ENCODE measurements at regions not wholly inside any gene's neighbourhood (a gene's known extent, or its start where the extent isn't known, plus 50 kb on each side); places are given as distances from the start of the nearest gene placed in this dataset.

DNA sequence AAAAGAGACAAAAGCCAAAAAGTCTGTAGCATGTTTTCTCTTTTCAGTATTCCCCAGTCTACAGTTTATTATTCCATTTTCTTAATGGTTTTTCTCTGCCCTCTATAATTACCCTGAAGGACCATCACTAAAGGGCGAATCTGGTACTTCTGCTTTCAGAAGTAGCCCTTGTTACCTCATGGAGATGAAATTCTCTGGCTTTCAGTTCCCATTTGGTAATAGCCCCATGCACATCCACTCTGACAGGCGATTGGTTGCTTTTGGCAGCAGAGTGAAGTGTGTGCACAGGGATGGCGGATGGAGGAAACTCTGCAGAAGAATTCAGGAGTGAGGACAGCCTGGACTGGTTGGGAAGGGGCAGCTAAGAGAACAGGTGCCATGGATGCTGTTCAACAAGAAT lies 66.3 kb upstream of the NABP1 start:
- Histone ChIP-seq H3K27ac (ENCODE audit: low read depth in 1 of 2, low read length in 1 of 2) (peak overlapping the region in 1 of 2 donors; percentile 56), H3K9ac (ENCODE audit: insufficient read depth in 1 of 2, low read length in 2 of 2) (no peak overlapping the region), H3K4me3 (no peak overlapping the region), H3K36me3 (ENCODE audit: control insufficient read depth in 4 of 4, insufficient read depth in 4 of 4, low read length in 4 of 4) (no peaks in the 10 kb centered on the region), H3K4me1 (ENCODE audit: control insufficient read depth in 5 of 5, insufficient read depth in 5 of 5, low read length in 5 of 5) (peaks cover 0 to 2% (median 0%) of the 10 kb centered on the region in 5 donors), H3K27me3 (ENCODE audit: control insufficient read depth in 3 of 3, insufficient read depth in 3 of 3, low read length in 2 of 3) (no peaks in the 10 kb centered on the region), H3K9me3 (ENCODE audit: control insufficient read depth in 4 of 4, insufficient read depth in 3 of 4, low read length in 3 of 4) (no peaks in the 10 kb centered on the region)
- DNase-seq: peak in 1 of 3 donors; percentile 20
- TF ChIP-seq, protein P1, sequence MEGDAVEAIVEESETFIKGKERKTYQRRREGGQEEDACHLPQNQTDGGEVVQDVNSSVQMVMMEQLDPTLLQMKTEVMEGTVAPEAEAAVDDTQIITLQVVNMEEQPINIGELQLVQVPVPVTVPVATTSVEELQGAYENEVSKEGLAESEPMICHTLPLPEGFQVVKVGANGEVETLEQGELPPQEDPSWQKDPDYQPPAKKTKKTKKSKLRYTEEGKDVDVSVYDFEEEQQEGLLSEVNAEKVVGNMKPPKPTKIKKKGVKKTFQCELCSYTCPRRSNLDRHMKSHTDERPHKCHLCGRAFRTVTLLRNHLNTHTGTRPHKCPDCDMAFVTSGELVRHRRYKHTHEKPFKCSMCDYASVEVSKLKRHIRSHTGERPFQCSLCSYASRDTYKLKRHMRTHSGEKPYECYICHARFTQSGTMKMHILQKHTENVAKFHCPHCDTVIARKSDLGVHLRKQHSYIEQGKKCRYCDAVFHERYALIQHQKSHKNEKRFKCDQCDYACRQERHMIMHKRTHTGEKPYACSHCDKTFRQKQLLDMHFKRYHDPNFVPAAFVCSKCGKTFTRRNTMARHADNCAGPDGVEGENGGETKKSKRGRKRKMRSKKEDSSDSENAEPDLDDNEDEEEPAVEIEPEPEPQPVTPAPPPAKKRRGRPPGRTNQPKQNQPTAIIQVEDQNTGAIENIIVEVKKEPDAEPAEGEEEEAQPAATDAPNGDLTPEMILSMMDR (IDR thresholded peaks at IDR 0.05; ENCODE audit: control extremely low read depth, extremely low read depth): no peak
- 22 to 50% methylated on average over 3 of the region's 3 CpGs for WGBS, 2 donors
- peak; percentile 68 for ATAC-seq (ENCODE audit: insufficient read depth, low FRiP score)

DNA sequence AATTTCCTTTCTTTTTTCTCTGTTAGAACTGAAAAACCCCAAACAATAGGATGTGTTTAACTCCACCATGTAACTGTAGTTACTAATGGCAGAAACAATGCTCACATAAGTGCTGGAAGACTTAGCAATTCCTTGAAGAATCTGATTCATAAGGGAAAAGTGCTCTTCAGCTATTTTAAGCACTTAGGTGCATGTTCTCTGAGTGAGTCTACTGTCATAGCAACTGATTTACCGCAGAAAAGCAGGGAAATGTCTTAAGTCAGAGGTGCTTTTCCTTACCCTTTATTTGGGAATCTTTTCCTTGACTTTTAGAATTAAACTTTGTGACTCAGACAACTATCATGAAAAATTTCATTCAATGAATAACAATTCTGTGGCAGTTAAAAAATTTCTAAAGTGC lies 65.4 kb upstream of the NABP1 start:
- no peak overlapping the region for H3K4me3 ChIP-seq
- H3K9me3 ChIP-seq (ENCODE audit: control insufficient read depth in 4 of 4, insufficient read depth in 3 of 4, low read length in 3 of 4): no peaks in the 10 kb centered on the region
- TF ChIP-seq, protein P1 (IDR thresholded peaks at IDR 0.05; ENCODE audit: control extremely low read depth, extremely low read depth): no peak
- ATAC-seq (ENCODE audit: insufficient read depth, low FRiP score): no peak
- H3K9ac ChIP-seq (ENCODE audit: insufficient read depth in 1 of 2, low read length in 2 of 2): no peak overlapping the region
- DNase-seq: no peak
- 75 to 91% methylated on average over 1 of the region's 1 CpG for WGBS, 2 donors
- H3K4me1 ChIP-seq (ENCODE audit: control insufficient read depth in 5 of 5, insufficient read depth in 5 of 5, low read length in 5 of 5): peaks cover 0 to 2% (median 0%) of the 10 kb centered on the region in 5 donors
- no peaks in the 10 kb centered on the region for H3K27me3 ChIP-seq (ENCODE audit: control insufficient read depth in 3 of 3, insufficient read depth in 3 of 3, low read length in 2 of 3)
- no peaks in the 10 kb centered on the region for H3K36me3 ChIP-seq (ENCODE audit: control insufficient read depth in 4 of 4, insufficient read depth in 4 of 4, low read length in 4 of 4)
- H3K27ac ChIP-seq (ENCODE audit: low read depth in 1 of 2, low read length in 1 of 2): no peak overlapping the region

DNA sequence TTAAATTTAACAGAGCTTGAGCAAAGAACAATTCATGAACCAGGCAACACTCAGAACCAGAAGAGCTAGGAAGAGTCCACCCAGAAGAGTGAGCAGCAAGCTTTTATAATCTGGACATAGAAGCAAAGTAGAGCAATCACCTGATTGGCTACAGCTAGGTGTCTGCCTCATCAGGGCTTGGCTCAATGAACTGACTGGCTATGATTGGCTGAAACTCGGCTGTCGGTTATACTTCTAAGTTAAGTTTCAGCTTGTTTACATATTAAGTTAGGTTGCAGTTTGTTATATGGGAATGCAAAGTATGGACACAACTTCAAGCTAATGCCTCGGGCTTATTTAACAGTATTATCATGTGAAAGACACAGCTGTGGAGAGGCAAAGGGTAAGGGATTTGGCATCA lies 63.2 kb upstream of the NABP1 start:
- H3K27me3 ChIP-seq (ENCODE audit: control insufficient read depth in 3 of 3, insufficient read depth in 3 of 3, low read length in 2 of 3): no peaks in the 10 kb centered on the region
- DNase-seq (no peak), ATAC-seq (ENCODE audit: insufficient read depth, low FRiP score) (no peak)
- no peak overlapping the region for H3K4me3 ChIP-seq
- no peak overlapping the region for H3K27ac ChIP-seq (ENCODE audit: low read depth in 1 of 2, low read length in 1 of 2)
- 86 to 90% methylated on average over 3 of the region's 3 CpGs for WGBS, 2 donors
- TF ChIP-seq, protein P1 (IDR thresholded peaks at IDR 0.05; ENCODE audit: control extremely low read depth, extremely low read depth): no peak
- H3K9ac ChIP-seq (ENCODE audit: insufficient read depth in 1 of 2, low read length in 2 of 2): no peak overlapping the region
- H3K4me1 ChIP-seq (ENCODE audit: control insufficient read depth in 5 of 5, insufficient read depth in 5 of 5, low read length in 5 of 5): peaks cover 0 to 2% (median 0%) of the 10 kb centered on the region in 5 donors
- no peaks in the 10 kb centered on the region for H3K9me3 ChIP-seq (ENCODE audit: control insufficient read depth in 4 of 4, insufficient read depth in 3 of 4, low read length in 3 of 4)
- no peaks in the 10 kb centered on the region for H3K36me3 ChIP-seq (ENCODE audit: control insufficient read depth in 4 of 4, insufficient read depth in 4 of 4, low read length in 4 of 4)

DNA sequence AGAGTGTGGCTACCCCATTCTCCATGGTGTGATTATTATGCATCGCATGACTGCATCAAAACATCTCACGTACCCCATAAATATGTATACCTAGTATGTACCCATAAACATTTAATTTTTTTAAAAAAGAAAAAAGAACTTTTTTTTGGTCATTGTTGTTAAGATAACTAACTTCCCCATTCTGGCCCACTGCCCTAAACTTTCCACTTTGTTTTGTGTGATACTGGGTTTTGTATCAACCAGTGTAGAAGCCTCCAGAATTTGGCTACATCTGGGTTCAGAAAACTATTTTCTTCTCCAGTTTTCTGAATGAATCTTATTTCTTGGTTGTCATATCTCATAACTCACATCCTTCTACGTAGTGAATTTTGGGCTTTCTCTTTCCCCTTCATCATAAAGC lies 62.3 kb upstream of the NABP1 start:
- DNase-seq (no peak), ATAC-seq (ENCODE audit: insufficient read depth, low FRiP score) (no peak)
- H3K27ac ChIP-seq (ENCODE audit: low read depth in 1 of 2, low read length in 1 of 2): no peak overlapping the region
- no peaks in the 10 kb centered on the region for H3K27me3 ChIP-seq (ENCODE audit: control insufficient read depth in 3 of 3, insufficient read depth in 3 of 3, low read length in 2 of 3)
- no peak overlapping the region for H3K4me3 ChIP-seq
- no peaks in the 10 kb centered on the region for H3K36me3 ChIP-seq (ENCODE audit: control insufficient read depth in 4 of 4, insufficient read depth in 4 of 4, low read length in 4 of 4)
- 61 to 76% methylated on average over 3 of the region's 3 CpGs for whole genome bisulfite sequencing, 2 donors
- no peak overlapping the region for H3K9ac ChIP-seq (ENCODE audit: insufficient read depth in 1 of 2, low read length in 2 of 2)
- no peaks in the 10 kb centered on the region for H3K9me3 ChIP-seq (ENCODE audit: control insufficient read depth in 4 of 4, insufficient read depth in 3 of 4, low read length in 3 of 4)
- peaks cover 0 to 2% (median 0%) of the 10 kb centered on the region in 5 donors for H3K4me1 ChIP-seq (ENCODE audit: control insufficient read depth in 5 of 5, insufficient read depth in 5 of 5, low read length in 5 of 5)
- TF ChIP-seq, protein P1 (IDR thresholded peaks at IDR 0.05; ENCODE audit: control extremely low read depth, extremely low read depth): no peak
